ENCODE measurements at regions not wholly inside any gene's neighbourhood (a gene's known extent, or its start where the extent isn't known, plus 50 kb on each side); places are given as distances from the start of the nearest gene placed in this dataset.
A peak's percentile ranks its signal among the peaks of the same experiment; 100 is the strongest.
"Not testable (repeated sequence)": the region's sequence is repeated elsewhere in the genome, so short reads cannot be mapped to it uniquely, and the experiment has no call there.

GRCh38 chr6:167217951-167218759 is 60.4 kb upstream of the GPR31 start:
- not testable (repeated sequence) for H3F3A ChIP-seq (ENCODE audit: low read depth); H3K4me3 ChIP-seq (ENCODE audit: low read length, poor library complexity, severe bottlenecking); H3K36me3 ChIP-seq (ENCODE audit: insufficient read depth, low read length); H4K20me1 ChIP-seq (ENCODE audit: insufficient read depth, low read length, poor library complexity, severe bottlenecking); H3K79me2 ChIP-seq (ENCODE audit: insufficient read depth, low read length); H3K9ac ChIP-seq (ENCODE audit: low read depth, low read length, poor library complexity, severe bottlenecking); H3K9me2 ChIP-seq (replicated peaks; ENCODE audit: low read depth, low read length); H3K27me3 ChIP-seq (ENCODE audit: insufficient read depth, low read length, poor library complexity, severe bottlenecking); H3K9me3 ChIP-seq (ENCODE audit: insufficient read depth, low read depth, low read length); H3K4me1 ChIP-seq (ENCODE audit: insufficient read depth, low read length, poor library complexity, severe bottlenecking); H3K4me2 ChIP-seq (ENCODE audit: low read depth, low read length, poor library complexity, severe bottlenecking)
- TF ChIP-seq, protein P1, sequence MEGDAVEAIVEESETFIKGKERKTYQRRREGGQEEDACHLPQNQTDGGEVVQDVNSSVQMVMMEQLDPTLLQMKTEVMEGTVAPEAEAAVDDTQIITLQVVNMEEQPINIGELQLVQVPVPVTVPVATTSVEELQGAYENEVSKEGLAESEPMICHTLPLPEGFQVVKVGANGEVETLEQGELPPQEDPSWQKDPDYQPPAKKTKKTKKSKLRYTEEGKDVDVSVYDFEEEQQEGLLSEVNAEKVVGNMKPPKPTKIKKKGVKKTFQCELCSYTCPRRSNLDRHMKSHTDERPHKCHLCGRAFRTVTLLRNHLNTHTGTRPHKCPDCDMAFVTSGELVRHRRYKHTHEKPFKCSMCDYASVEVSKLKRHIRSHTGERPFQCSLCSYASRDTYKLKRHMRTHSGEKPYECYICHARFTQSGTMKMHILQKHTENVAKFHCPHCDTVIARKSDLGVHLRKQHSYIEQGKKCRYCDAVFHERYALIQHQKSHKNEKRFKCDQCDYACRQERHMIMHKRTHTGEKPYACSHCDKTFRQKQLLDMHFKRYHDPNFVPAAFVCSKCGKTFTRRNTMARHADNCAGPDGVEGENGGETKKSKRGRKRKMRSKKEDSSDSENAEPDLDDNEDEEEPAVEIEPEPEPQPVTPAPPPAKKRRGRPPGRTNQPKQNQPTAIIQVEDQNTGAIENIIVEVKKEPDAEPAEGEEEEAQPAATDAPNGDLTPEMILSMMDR (conservative IDR thresholded peaks at IDR 0.05; ENCODE audit: low read length), result peak; percentile 30
- peak overlapping the region; percentile 73; the same call in 1 of the 2 replicates for H2AFZ ChIP-seq (ENCODE audit: low read length)

DNA sequence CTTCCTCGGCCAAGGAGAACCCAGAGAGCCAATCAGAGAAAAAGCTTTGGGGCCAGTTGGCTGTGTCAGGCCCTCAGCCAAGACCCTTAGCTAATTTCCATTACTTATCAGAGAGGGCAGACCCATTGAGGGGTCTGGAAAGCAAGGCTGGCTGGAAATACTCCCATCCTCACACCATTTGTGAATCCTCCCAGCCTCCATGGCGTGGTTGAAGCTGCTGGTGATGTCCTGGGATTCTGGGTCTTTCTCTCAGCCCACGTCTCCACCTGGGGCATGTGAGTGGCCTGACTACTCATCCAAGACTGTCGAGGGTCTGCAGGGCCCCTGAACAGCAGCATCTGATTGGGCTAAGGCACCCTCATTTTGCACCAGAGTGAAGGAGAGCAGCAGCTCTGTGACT is 61.3 kb upstream of the GPR31 start:
- not testable (repeated sequence) for H3K36me3 ChIP-seq (ENCODE audit: insufficient read depth, low read length); H3K9me3 ChIP-seq (ENCODE audit: insufficient read depth, low read depth, low read length); H3F3A ChIP-seq (ENCODE audit: low read depth); H3K79me2 ChIP-seq (ENCODE audit: insufficient read depth, low read length); H3K4me2 ChIP-seq (ENCODE audit: low read depth, low read length, poor library complexity, severe bottlenecking); H3K4me3 ChIP-seq (ENCODE audit: low read length, poor library complexity, severe bottlenecking); H3K9ac ChIP-seq (ENCODE audit: low read depth, low read length, poor library complexity, severe bottlenecking); H2AFZ ChIP-seq (ENCODE audit: low read length); H4K20me1 ChIP-seq (ENCODE audit: insufficient read depth, low read length, poor library complexity, severe bottlenecking); H3K4me1 ChIP-seq (ENCODE audit: insufficient read depth, low read length, poor library complexity, severe bottlenecking); H3K27me3 ChIP-seq (ENCODE audit: insufficient read depth, low read length, poor library complexity, severe bottlenecking); H3K9me2 ChIP-seq (replicated peaks; ENCODE audit: low read depth, low read length)

GRCh38 chr6:167219967-167220512 is 62.3 kb upstream of the GPR31 start:
- no peak overlapping the region for H2AFZ ChIP-seq (ENCODE audit: low read length)
- H3K27me3 ChIP-seq (ENCODE audit: insufficient read depth, low read length, poor library complexity, severe bottlenecking), result no peaks in the 10 kb centered on the region
- H3K9ac ChIP-seq (ENCODE audit: low read depth, low read length, poor library complexity, severe bottlenecking), result no peak overlapping the region
- no peaks in the 10 kb centered on the region for H3K79me2 ChIP-seq (ENCODE audit: insufficient read depth, low read length)
- TF ChIP-seq, protein P1 (conservative IDR thresholded peaks at IDR 0.05; ENCODE audit: low read length), result no peak
- TF ChIP-seq EZH2phosphoT487 (IDR thresholded peaks at IDR 0.05; ENCODE audit: borderline replicate concordance), result no peak
- no peak overlapping the region for H3K4me3 ChIP-seq (ENCODE audit: low read length, poor library complexity, severe bottlenecking)
- H3K36me3 ChIP-seq (ENCODE audit: insufficient read depth, low read length), result no peaks in the 10 kb centered on the region
- H3K9me3 ChIP-seq (ENCODE audit: insufficient read depth, low read depth, low read length), result no peaks in the 10 kb centered on the region
- no peaks in the 10 kb centered on the region for H3K9me2 ChIP-seq (replicated peaks; ENCODE audit: low read depth, low read length)
- H3K4me2 ChIP-seq (ENCODE audit: low read depth, low read length, poor library complexity, severe bottlenecking), result no peak overlapping the region
- no peaks in the 10 kb centered on the region for H3F3A ChIP-seq (ENCODE audit: low read depth)
- no peaks in the 10 kb centered on the region for H3K4me1 ChIP-seq (ENCODE audit: insufficient read depth, low read length, poor library complexity, severe bottlenecking)
- no peaks in the 10 kb centered on the region for H4K20me1 ChIP-seq (ENCODE audit: insufficient read depth, low read length, poor library complexity, severe bottlenecking)

Measured in Loucy (cell line).